Ovary (tissue), 3 donors: ENCODE measurements at regions not wholly inside any gene's neighbourhood (a gene's known extent, or its start where the extent isn't known, plus 50 kb on each side); places are given as distances from the start of the nearest gene placed in this dataset.

Experiments
- CTCF ChIP-seq, 3 donors: fragments of 450-650 bp in 2 of 3; fragments of 200-600 bp in 1 of 3; IDR thresholded peaks; one replicate each; pipeline versions ENCODE4 v1.5.1 to v1.8.0; 2016 to 2022; ENCODE audit warnings: antibody characterized with exemption in 3 of 3, mild to moderate bottlenecking in 1 of 3
- EP300 ChIP-seq: sonication (generic); formaldehyde crosslinking; IDR thresholded peaks from one replicate; pipeline ENCODE4 v1.6.1; 2017; ENCODE audit warnings: antibody characterized with exemption
- POLR2A ChIP-seq: fragments of 450-650 bp; IDR thresholded peaks from one replicate; pipeline ENCODE4 v1.6.1; 2017; ENCODE audit warnings: antibody characterized with exemption, mild to moderate bottlenecking, moderate library complexity
- donor health status: DM: no; HTN: no; CAD: no.

GRCh38 chr15:95679847-95680582, 650.5 kb upstream of the NR2F2 start:
- TF ChIP-seq CTCF (IDR thresholded peaks at IDR 0.05) (no peak), POLR2A (no peak), EP300 (no peak)
